SK-N-SH (cell line): ENCODE measurements at regions not wholly inside any gene's neighbourhood (a gene's known extent, or its start where the extent isn't known, plus 50 kb on each side); places are given as distances from the start of the nearest gene placed in this dataset.

Experiments used
- EP300 ChIP-seq, 2 experiments: IDR thresholded peaks; 2 replicates each; pipeline versions ENCODE4 v1.4.0 to v1.6.1; 2012; ENCODE audit warnings: borderline replicate concordance in 1 of 2, low read depth in 1 of 2, low read length in 1 of 2
- EZH2phosphoT487 ChIP-seq: fragments of 200-600 bp; sonication (generic); IDR thresholded peaks from 2 replicates; pipeline ENCODE4 v1.6.1; 2017; ENCODE audit warnings: low read depth, mixed run types, mild to moderate bottlenecking, antibody characterized with exemption, moderate library complexity, borderline replicate concordance
- MXI1 ChIP-seq: IDR thresholded peaks from 2 replicates; pipeline ENCODE4 v1.6.1; 2012; ENCODE audit warnings: mild to moderate bottlenecking, low read depth, low read length, improper control_type of control experiment
- NFIC ChIP-seq: IDR thresholded peaks from 2 replicates; pipeline ENCODE4 v1.4.0; 2012; ENCODE audit warnings: borderline replicate concordance
- POLR2AphosphoS5 ChIP-seq: IDR thresholded peaks from 2 replicates; pipeline ENCODE4 v1.6.1; 2012; ENCODE audit warnings: low read depth, low read length
- RAD21 ChIP-seq: IDR thresholded peaks from 2 replicates; pipeline ENCODE4 v1.6.1; 2012; ENCODE audit warnings: mild to moderate bottlenecking, low read length
- SMC3 ChIP-seq: IDR thresholded peaks from 2 replicates; pipeline ENCODE4 v1.6.1; 2012; ENCODE audit warnings: low read depth, low read length, improper control_type of control experiment
- TAF1 ChIP-seq: IDR thresholded peaks from 2 replicates; pipeline ENCODE4 v1.6.1; 2012; ENCODE audit warnings: low read depth, mild to moderate bottlenecking, low read length, moderate library complexity, borderline replicate concordance
- TF ChIP-seq, protein P1 (sequence below): fragments of 200-600 bp; sonication (generic); IDR thresholded peaks from 2 replicates; pipeline ENCODE4 v1.6.1; 2017; ENCODE audit warnings: antibody characterized with exemption, mild to moderate bottlenecking, moderate library complexity
- TF ChIP-seq, protein P2 (sequence below): IDR thresholded peaks from 2 replicates; pipeline ENCODE4 v1.6.1; 2012; ENCODE audit warnings: mild to moderate bottlenecking, low read depth, low read length, moderate library complexity
- TF ChIP-seq, protein P3 (sequence below): IDR thresholded peaks from 2 replicates; pipeline ENCODE4 v1.4.0; 2012; ENCODE audit warnings: low read depth
- TF ChIP-seq, protein P4 (sequence below): fragments of 150-350 bp; IDR thresholded peaks from 2 replicates; pipeline ENCODE4 v1.6.1; 2017; ENCODE audit warnings: antibody characterized with exemption, low read length, low read depth, borderline replicate concordance

DNA sequence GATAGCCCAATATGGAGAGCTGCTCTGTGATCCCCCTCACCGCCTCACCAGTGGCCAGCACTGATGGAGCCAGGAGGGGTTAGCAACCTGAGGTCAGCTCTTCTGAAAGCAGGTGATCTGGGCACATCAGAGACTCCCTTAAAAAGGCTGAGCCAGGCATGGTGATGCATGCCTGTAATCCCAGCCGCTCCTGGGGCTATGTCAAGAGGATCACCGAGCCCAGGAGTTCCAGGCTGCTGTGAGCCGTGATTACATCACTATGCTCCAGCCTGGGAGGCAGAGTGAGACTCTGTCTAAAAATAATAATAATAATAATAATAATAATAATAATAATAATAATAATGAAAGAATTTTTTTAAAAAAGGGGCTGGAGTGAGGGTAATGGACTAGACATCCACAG is 66.6 kb upstream of the HRH2 start:
- TF ChIP-seq, protein P1, sequence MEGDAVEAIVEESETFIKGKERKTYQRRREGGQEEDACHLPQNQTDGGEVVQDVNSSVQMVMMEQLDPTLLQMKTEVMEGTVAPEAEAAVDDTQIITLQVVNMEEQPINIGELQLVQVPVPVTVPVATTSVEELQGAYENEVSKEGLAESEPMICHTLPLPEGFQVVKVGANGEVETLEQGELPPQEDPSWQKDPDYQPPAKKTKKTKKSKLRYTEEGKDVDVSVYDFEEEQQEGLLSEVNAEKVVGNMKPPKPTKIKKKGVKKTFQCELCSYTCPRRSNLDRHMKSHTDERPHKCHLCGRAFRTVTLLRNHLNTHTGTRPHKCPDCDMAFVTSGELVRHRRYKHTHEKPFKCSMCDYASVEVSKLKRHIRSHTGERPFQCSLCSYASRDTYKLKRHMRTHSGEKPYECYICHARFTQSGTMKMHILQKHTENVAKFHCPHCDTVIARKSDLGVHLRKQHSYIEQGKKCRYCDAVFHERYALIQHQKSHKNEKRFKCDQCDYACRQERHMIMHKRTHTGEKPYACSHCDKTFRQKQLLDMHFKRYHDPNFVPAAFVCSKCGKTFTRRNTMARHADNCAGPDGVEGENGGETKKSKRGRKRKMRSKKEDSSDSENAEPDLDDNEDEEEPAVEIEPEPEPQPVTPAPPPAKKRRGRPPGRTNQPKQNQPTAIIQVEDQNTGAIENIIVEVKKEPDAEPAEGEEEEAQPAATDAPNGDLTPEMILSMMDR: no peak
- no peak for TF ChIP-seq MXI1
- TF ChIP-seq EP300 (IDR thresholded peaks at IDR 0.05; ENCODE audit: borderline replicate concordance in 1 of 2, low read depth in 1 of 2, low read length in 1 of 2): no peak
- TF ChIP-seq, protein P2, sequence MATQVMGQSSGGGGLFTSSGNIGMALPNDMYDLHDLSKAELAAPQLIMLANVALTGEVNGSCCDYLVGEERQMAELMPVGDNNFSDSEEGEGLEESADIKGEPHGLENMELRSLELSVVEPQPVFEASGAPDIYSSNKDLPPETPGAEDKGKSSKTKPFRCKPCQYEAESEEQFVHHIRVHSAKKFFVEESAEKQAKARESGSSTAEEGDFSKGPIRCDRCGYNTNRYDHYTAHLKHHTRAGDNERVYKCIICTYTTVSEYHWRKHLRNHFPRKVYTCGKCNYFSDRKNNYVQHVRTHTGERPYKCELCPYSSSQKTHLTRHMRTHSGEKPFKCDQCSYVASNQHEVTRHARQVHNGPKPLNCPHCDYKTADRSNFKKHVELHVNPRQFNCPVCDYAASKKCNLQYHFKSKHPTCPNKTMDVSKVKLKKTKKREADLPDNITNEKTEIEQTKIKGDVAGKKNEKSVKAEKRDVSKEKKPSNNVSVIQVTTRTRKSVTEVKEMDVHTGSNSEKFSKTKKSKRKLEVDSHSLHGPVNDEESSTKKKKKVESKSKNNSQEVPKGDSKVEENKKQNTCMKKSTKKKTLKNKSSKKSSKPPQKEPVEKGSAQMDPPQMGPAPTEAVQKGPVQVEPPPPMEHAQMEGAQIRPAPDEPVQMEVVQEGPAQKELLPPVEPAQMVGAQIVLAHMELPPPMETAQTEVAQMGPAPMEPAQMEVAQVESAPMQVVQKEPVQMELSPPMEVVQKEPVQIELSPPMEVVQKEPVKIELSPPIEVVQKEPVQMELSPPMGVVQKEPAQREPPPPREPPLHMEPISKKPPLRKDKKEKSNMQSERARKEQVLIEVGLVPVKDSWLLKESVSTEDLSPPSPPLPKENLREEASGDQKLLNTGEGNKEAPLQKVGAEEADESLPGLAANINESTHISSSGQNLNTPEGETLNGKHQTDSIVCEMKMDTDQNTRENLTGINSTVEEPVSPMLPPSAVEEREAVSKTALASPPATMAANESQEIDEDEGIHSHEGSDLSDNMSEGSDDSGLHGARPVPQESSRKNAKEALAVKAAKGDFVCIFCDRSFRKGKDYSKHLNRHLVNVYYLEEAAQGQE: no peak
- no peak for TF ChIP-seq NFIC
- TF ChIP-seq, protein P3, sequence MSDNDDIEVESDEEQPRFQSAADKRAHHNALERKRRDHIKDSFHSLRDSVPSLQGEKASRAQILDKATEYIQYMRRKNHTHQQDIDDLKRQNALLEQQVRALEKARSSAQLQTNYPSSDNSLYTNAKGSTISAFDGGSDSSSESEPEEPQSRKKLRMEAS: no peak
- TF ChIP-seq POLR2AphosphoS5: no peak
- TF ChIP-seq, protein P4, sequence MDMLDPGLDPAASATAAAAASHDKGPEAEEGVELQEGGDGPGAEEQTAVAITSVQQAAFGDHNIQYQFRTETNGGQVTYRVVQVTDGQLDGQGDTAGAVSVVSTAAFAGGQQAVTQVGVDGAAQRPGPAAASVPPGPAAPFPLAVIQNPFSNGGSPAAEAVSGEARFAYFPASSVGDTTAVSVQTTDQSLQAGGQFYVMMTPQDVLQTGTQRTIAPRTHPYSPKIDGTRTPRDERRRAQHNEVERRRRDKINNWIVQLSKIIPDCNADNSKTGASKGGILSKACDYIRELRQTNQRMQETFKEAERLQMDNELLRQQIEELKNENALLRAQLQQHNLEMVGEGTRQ: no peak
- TF ChIP-seq EZH2phosphoT487: no peak
- no peak for TF ChIP-seq TAF1
- no peak for TF ChIP-seq SMC3
- TF ChIP-seq RAD21: no peak
